K562 (cell line): ENCODE measurements at regions not wholly inside any gene's neighbourhood (a gene's known extent, or its start where the extent isn't known, plus 50 kb on each side); places are given as distances from the start of the nearest gene placed in this dataset.

Source experiments
- PML ChIP-seq: IDR thresholded peaks from 2 replicates; pipeline ENCODE4 v1.6.1; 2012; ENCODE audit warnings: low read length, inconsistent platforms
- ZBTB8A ChIP-seq: fragments of 450-650 bp; IDR thresholded peaks from 2 replicates; pipeline ENCODE4 v1.6.1; 2018; ENCODE audit warnings: mild to moderate bottlenecking, moderate library complexity; ENCODE audit not compliant: partially characterized antibody
- ZNF263 ChIP-seq: sonication (generic); formaldehyde crosslinking; IDR thresholded peaks from 2 replicates; pipeline ENCODE4 v1.8.0; 2022; ENCODE audit warnings: mild to moderate bottlenecking, missing genetic modification reagents, borderline replicate concordance
- ZNF384 ChIP-seq: IDR thresholded peaks from 2 replicates; pipeline ENCODE4 v1.6.1; 2012; ENCODE audit warnings: low read depth, low read length, improper control_type of control experiment
- ZNF561 ChIP-seq: fragments of 450-650 bp; formaldehyde crosslinking; conservative IDR thresholded peaks from 2 replicates; pipeline ENCODE4 v1.4.0; 2020; ENCODE audit warnings: mild to moderate bottlenecking, moderate library complexity
- TF ChIP-seq, protein P1 (sequence below): fragments of 250-450 bp; sonication (Bioruptor Pico); IDR thresholded peaks from 2 replicates; pipeline ENCODE4 v1.9.0; 2021; ENCODE audit warnings: mild to moderate bottlenecking, inconsistent platforms
- TF ChIP-seq, protein P2 (sequence below): fragments of 250-450 bp; sonication (Bioruptor Pico); IDR thresholded peaks from 2 replicates; pipeline ENCODE4 v1.5.0; 2021
- TF ChIP-seq, protein P3 (sequence below): fragments of 250-450 bp; sonication (Bioruptor Pico); IDR thresholded peaks from 2 replicates; pipeline ENCODE4 v1.5.0; 2020; ENCODE audit warnings: mild to moderate bottlenecking
- TF ChIP-seq, protein P4 (sequence below): fragments of 450-650 bp; formaldehyde crosslinking; IDR thresholded peaks from 2 replicates; pipeline ENCODE4 v1.4.0; 2020; ENCODE audit warnings: mild to moderate bottlenecking
- TF ChIP-seq, protein P5 (sequence below): fragments of 450-650 bp; formaldehyde crosslinking; IDR thresholded peaks from 2 replicates; pipeline ENCODE4 v1.4.0; 2020; ENCODE audit warnings: mild to moderate bottlenecking, mixed read lengths
- TF ChIP-seq, protein P6 (sequence below): fragments of 250-450 bp; sonication (Bioruptor Pico); IDR thresholded peaks from 2 replicates; pipeline ENCODE4 v1.8.0; 2022; ENCODE audit warnings: moderate library complexity, mild to moderate bottlenecking, inconsistent platforms

DNA sequence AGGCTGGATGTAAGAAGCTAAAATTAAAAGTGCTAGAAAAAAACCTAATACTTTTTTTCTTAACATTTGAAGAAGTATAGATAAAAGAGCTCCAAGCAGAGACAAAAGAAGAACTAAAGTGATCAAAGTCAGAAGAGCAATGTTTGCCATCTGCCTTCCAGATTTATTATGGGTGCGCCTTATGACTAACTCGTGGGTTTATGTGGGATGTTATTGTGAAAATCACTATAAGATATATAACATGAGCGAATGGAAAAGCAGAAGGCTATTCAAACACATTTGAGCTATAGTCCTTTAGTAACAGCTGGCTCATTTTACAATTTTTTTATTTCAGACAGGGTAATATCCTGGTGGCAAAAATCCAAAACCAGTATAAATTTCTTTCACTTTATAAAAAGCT is 1040.7 kb downstream of the RAPGEF2 start (continued):
- TF ChIP-seq, protein P1, sequence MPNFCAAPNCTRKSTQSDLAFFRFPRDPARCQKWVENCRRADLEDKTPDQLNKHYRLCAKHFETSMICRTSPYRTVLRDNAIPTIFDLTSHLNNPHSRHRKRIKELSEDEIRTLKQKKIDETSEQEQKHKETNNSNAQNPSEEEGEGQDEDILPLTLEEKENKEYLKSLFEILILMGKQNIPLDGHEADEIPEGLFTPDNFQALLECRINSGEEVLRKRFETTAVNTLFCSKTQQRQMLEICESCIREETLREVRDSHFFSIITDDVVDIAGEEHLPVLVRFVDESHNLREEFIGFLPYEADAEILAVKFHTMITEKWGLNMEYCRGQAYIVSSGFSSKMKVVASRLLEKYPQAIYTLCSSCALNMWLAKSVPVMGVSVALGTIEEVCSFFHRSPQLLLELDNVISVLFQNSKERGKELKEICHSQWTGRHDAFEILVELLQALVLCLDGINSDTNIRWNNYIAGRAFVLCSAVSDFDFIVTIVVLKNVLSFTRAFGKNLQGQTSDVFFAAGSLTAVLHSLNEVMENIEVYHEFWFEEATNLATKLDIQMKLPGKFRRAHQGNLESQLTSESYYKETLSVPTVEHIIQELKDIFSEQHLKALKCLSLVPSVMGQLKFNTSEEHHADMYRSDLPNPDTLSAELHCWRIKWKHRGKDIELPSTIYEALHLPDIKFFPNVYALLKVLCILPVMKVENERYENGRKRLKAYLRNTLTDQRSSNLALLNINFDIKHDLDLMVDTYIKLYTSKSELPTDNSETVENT (CRISPR knock-in tag), result no peak
- TF ChIP-seq ZBTB8A, result no peak
- TF ChIP-seq PML, result no peak
- TF ChIP-seq, protein P2, sequence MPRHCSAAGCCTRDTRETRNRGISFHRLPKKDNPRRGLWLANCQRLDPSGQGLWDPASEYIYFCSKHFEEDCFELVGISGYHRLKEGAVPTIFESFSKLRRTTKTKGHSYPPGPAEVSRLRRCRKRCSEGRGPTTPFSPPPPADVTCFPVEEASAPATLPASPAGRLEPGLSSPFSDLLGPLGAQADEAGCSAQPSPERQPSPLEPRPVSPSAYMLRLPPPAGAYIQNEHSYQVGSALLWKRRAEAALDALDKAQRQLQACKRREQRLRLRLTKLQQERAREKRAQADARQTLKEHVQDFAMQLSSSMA (CRISPR knock-in tag), result no peak
- TF ChIP-seq, protein P3, sequence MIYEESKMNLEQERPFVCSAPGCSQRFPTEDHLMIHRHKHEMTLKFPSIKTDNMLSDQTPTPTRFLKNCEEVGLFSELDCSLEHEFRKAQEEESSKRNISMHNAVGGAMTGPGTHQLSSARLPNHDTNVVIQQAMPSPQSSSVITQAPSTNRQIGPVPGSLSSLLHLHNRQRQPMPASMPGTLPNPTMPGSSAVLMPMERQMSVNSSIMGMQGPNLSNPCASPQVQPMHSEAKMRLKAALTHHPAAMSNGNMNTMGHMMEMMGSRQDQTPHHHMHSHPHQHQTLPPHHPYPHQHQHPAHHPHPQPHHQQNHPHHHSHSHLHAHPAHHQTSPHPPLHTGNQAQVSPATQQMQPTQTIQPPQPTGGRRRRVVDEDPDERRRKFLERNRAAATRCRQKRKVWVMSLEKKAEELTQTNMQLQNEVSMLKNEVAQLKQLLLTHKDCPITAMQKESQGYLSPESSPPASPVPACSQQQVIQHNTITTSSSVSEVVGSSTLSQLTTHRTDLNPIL (CRISPR knock-in tag), result no peak
- TF ChIP-seq, protein P4, sequence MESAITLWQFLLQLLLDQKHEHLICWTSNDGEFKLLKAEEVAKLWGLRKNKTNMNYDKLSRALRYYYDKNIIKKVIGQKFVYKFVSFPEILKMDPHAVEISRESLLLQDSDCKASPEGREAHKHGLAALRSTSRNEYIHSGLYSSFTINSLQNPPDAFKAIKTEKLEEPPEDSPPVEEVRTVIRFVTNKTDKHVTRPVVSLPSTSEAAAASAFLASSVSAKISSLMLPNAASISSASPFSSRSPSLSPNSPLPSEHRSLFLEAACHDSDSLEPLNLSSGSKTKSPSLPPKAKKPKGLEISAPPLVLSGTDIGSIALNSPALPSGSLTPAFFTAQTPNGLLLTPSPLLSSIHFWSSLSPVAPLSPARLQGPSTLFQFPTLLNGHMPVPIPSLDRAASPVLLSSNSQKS (CRISPR knock-in tag), result no peak
- no peak for TF ChIP-seq ZNF384
- TF ChIP-seq ZNF263, result no peak
- TF ChIP-seq, protein P5, sequence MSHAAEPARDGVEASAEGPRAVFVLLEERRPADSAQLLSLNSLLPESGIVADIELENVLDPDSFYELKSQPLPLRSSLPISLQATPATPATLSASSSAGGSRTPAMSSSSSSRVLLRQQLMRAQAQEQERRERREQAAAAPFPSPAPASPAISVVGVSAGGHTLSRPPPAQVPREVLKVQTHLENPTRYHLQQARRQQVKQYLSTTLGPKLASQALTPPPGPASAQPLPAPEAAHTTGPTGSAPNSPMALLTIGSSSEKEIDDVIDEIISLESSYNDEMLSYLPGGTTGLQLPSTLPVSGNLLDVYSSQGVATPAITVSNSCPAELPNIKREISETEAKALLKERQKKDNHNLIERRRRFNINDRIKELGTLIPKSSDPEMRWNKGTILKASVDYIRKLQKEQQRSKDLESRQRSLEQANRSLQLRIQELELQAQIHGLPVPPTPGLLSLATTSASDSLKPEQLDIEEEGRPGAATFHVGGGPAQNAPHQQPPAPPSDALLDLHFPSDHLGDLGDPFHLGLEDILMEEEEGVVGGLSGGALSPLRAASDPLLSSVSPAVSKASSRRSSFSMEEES (CRISPR knock-in tag), result no peak
- TF ChIP-seq, protein P6, sequence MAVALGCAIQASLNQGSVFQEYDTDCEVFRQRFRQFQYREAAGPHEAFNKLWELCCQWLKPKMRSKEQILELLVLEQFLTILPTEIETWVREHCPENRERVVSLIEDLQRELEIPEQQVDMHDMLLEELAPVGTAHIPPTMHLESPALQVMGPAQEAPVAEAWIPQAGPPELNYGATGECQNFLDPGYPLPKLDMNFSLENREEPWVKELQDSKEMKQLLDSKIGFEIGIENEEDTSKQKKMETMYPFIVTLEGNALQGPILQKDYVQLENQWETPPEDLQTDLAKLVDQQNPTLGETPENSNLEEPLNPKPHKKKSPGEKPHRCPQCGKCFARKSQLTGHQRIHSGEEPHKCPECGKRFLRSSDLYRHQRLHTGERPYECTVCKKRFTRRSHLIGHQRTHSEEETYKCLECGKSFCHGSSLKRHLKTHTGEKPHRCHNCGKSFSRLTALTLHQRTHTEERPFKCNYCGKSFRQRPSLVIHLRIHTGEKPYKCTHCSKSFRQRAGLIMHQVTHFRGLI, result no peak
- no peak for TF ChIP-seq ZNF561 (CRISPR knock-in tag)
- TF ChIP-seq, all 486 proteins: peak for 0
